Panc1 (cell line): ENCODE measurements at regions not wholly inside any gene's neighbourhood (a gene's known extent, or its start where the extent isn't known, plus 50 kb on each side); places are given as distances from the start of the nearest gene placed in this dataset.

ENCODE experiments used
- ATAC-seq: fragments of 200-7000 bp; cut with Tn5 transposase; 2 replicates; pipeline ENCODE4 v1.9.1; 2020; ENCODE audit warnings: mild to moderate bottlenecking, moderate library complexity
- BruUV-seq: library from RNA; stranded (reverse); fragments of 400-500 nt; replicated peaks from 2 replicates; lab custom pipeline; 2021; lab: Mats Ljungman, UMichigan
- CTCF ChIA-PET: fragments of 300-600 bp; sonication (Branson Sonifier 250); formaldehyde crosslinking; loops from one replicate; lab custom pipeline; 2022; ENCODE audit warnings: antibody characterized with exemption; lab: Charles Lee
- POLR2A ChIA-PET: fragments of 300-600 bp; sonication (Branson Sonifier 250); formaldehyde crosslinking; loops from one replicate; lab custom pipeline; 2022; ENCODE audit warnings: antibody characterized with exemption; lab: Charles Lee
- DNase-seq: peaks from one replicate; pipeline ENCODE4 v3.0.0-alpha.2; 2010; ENCODE audit warnings: low read depth, low spot score
- H3K27ac ChIP-seq: 2 replicates; pipeline ENCODE4 v1.5.1; 2011; ENCODE audit warnings: mild to moderate bottlenecking, low read length, inconsistent platforms
- H3K27me3 ChIP-seq: fragments of 200-500 bp; sonication (Bioruptor generic); 2 replicates; pipeline ENCODE4 v1.6.0; 2014; ENCODE audit warnings: low read length, inconsistent platforms; ENCODE audit not compliant: control insufficient read depth, insufficient read depth
- H3K36me3 ChIP-seq: fragments of 200-500 bp; sonication (Bioruptor generic); 2 replicates; pipeline ENCODE4 v1.5.1; 2014; ENCODE audit warnings: inconsistent platforms, mild to moderate bottlenecking, low read length, moderate library complexity; ENCODE audit not compliant: control insufficient read depth, insufficient read depth
- H3K4me1 ChIP-seq: 2 replicates; pipeline ENCODE4 v1.5.1; 2011; ENCODE audit warnings: inconsistent platforms, mild to moderate bottlenecking, low read length, moderate library complexity; ENCODE audit not compliant: control insufficient read depth, insufficient read depth
- H3K4me3 ChIP-seq, 2 experiments: 2 replicates each; pipeline ENCODE4 v1.5.1; 2011 to 2012; ENCODE audit warnings: low read depth in 2 of 2, low read length in 2 of 2, mild to moderate bottlenecking in 2 of 2, inconsistent platforms in 1 of 2, moderate library complexity in 1 of 2
- H3K9me3 ChIP-seq: fragments of 200-500 bp; sonication (Bioruptor generic); 2 replicates; pipeline ENCODE4 v1.5.1; 2014; ENCODE audit warnings: low read depth, mild to moderate bottlenecking, inconsistent platforms, low read length, moderate library complexity; ENCODE audit not compliant: control insufficient read depth, insufficient read depth
- POLR2AphosphoS5 ChIP-seq: IDR thresholded peaks from 2 replicates; pipeline ENCODE4 v1.6.1; 2012; ENCODE audit warnings: mild to moderate bottlenecking, low read depth, low read length, moderate library complexity
- SIN3A ChIP-seq: IDR thresholded peaks from 2 replicates; pipeline ENCODE4 v1.6.1; 2012; ENCODE audit warnings: low read depth, mild to moderate bottlenecking, low read length, moderate library complexity, borderline replicate concordance; ENCODE audit not compliant: insufficient read depth
- TCF7L2 ChIP-seq: IDR thresholded peaks from 2 replicates; pipeline ENCODE4 v1.6.1; 2011; ENCODE audit warnings: mild to moderate bottlenecking, low read depth, low read length, inconsistent platforms
- in situ Hi-C: cut with HindIII; loops from 2 replicates; pipeline ENCODE4 v1.10.0; 2016; ENCODE audit warnings: low sequenced_read_pairs, low pct_unique_long_range_greater_than_20kb
- intact Hi-C: fragments of 100-400 bp; cut with micrococcal nuclease; formaldehyde crosslinking; loops from one replicate; pipeline ENCODE4 v1.10.0; 2022; ENCODE audit not compliant: unreplicated experiment
- TF ChIP-seq, protein P1 (sequence below), 2 experiments: IDR thresholded peaks; 2 replicates each; pipeline ENCODE4 v1.6.1; 2011 to 2012; ENCODE audit warnings: low read depth in 2 of 2, control low read depth in 1 of 2, low read length in 1 of 2, mild to moderate bottlenecking in 1 of 2, moderate library complexity in 1 of 2; ENCODE audit not compliant: insufficient read depth in 1 of 2
- TF ChIP-seq, protein P2 (sequence below): fragments of 450-650 bp; IDR thresholded peaks from 2 replicates; pipeline ENCODE4 v1.5.1; 2017; ENCODE audit warnings: mild to moderate bottlenecking

DNA sequence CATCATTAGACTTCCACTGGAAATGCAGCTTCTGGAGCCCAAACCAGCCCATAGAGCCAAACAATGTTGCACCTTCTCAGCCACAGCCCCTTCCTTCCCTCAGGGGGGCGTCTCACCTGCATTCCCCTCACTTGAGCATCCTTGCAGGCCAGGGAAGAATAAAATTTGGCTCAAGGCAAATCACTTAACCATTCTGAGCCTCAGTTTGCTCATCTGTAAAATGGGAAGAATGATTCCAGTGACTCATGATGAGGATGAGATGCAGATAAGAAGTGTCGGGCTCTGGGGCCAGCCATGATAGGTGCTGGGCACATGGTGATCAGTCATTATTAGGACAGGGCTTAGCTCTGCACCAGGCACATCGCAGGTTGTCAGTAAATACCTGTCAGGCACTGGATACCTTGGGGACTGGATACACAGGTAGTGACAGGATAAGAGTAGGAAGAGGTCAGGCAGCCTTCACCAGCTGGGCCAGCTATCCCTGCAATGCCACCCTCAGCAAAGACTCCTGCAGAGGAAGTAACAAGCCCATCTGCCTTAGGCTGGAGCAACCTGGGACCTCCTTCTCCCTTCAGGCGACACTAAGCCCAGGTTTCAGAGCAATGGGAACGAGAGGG is 208.0 kb upstream of the TNRC6C start:
- Histone ChIP-seq H3K27ac (no peak overlapping the region), H3K4me3 (no peak overlapping the region), H3K36me3 (no peaks in the 10 kb centered on the region), H3K9me3 (no peaks in the 10 kb centered on the region), H3K27me3 (peaks cover 5% of the 10 kb centered on the region; the same call in 1 of the 2 replicates), H3K4me1 (no peaks in the 10 kb centered on the region)
- TF ChIP-seq SIN3A (no peak), POLR2AphosphoS5 (no peak)
- TF ChIP-seq, protein P1, sequence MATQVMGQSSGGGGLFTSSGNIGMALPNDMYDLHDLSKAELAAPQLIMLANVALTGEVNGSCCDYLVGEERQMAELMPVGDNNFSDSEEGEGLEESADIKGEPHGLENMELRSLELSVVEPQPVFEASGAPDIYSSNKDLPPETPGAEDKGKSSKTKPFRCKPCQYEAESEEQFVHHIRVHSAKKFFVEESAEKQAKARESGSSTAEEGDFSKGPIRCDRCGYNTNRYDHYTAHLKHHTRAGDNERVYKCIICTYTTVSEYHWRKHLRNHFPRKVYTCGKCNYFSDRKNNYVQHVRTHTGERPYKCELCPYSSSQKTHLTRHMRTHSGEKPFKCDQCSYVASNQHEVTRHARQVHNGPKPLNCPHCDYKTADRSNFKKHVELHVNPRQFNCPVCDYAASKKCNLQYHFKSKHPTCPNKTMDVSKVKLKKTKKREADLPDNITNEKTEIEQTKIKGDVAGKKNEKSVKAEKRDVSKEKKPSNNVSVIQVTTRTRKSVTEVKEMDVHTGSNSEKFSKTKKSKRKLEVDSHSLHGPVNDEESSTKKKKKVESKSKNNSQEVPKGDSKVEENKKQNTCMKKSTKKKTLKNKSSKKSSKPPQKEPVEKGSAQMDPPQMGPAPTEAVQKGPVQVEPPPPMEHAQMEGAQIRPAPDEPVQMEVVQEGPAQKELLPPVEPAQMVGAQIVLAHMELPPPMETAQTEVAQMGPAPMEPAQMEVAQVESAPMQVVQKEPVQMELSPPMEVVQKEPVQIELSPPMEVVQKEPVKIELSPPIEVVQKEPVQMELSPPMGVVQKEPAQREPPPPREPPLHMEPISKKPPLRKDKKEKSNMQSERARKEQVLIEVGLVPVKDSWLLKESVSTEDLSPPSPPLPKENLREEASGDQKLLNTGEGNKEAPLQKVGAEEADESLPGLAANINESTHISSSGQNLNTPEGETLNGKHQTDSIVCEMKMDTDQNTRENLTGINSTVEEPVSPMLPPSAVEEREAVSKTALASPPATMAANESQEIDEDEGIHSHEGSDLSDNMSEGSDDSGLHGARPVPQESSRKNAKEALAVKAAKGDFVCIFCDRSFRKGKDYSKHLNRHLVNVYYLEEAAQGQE (IDR thresholded peaks at IDR 0.05; ENCODE audit: insufficient read depth in 1 of 2, low read depth in 2 of 2, low read length in 1 of 2) = no peak
- DNase-seq (no peak), ATAC-seq (no peak)
- ChIA-PET CTCF (no interaction called here), POLR2A (no interaction called here)
- intact Hi-C loops (no loop called here), in situ Hi-C loops (no loop called here)
- BruUV-seq = no TSS peak

DNA sequence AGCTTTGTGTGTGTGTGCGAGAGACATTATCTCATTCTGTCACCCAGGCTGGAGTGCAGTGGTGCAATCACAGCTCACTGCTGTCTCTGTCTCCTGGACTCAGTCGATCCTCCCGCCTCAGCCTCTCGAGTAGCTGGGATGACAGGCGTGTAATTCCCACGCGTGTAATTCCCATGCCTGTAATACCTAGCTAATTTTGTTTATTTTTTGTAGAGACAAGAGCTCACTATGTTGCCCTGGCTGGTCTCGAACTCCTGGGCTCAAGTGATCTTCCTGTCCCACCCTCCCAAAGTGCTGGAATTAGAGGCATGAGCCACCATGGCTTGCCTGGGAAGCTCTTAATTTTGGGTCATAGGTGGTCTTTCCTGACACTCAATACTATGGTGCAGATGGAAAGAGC is 205.3 kb upstream of the TNRC6C start:
- BruUV-seq = no TSS peak
- no peaks in the 10 kb centered on the region for H3K4me1 ChIP-seq
- in situ Hi-C loops = no loop called here
- DNase-seq (no peak), ATAC-seq (no peak)
- POLR2A ChIA-PET = no interaction called here
- no peaks in the 10 kb centered on the region for H3K36me3 ChIP-seq
- no peaks in the 10 kb centered on the region for H3K9me3 ChIP-seq
- intact Hi-C loops = no loop called here
- TF ChIP-seq, protein P1 (IDR thresholded peaks at IDR 0.05; ENCODE audit: insufficient read depth in 1 of 2, low read depth in 2 of 2, low read length in 1 of 2) = no peak
- TF ChIP-seq SIN3A = no peak
- TF ChIP-seq TCF7L2 = no peak
- TF ChIP-seq, protein P2, sequence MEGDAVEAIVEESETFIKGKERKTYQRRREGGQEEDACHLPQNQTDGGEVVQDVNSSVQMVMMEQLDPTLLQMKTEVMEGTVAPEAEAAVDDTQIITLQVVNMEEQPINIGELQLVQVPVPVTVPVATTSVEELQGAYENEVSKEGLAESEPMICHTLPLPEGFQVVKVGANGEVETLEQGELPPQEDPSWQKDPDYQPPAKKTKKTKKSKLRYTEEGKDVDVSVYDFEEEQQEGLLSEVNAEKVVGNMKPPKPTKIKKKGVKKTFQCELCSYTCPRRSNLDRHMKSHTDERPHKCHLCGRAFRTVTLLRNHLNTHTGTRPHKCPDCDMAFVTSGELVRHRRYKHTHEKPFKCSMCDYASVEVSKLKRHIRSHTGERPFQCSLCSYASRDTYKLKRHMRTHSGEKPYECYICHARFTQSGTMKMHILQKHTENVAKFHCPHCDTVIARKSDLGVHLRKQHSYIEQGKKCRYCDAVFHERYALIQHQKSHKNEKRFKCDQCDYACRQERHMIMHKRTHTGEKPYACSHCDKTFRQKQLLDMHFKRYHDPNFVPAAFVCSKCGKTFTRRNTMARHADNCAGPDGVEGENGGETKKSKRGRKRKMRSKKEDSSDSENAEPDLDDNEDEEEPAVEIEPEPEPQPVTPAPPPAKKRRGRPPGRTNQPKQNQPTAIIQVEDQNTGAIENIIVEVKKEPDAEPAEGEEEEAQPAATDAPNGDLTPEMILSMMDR = no peak
- no peak for TF ChIP-seq POLR2AphosphoS5
- no peak overlapping the region for H3K27ac ChIP-seq
- H3K4me3 ChIP-seq = no peak overlapping the region
- CTCF ChIA-PET = no interaction called here
- H3K27me3 ChIP-seq = peaks cover 10% of the 10 kb centered on the region; the same call in 1 of the 2 replicates
